Retinal pigment epithelial cell (primary cell): ENCODE measurements at regions not wholly inside any gene's neighbourhood (a gene's known extent, or its start where the extent isn't known, plus 50 kb on each side); places are given as distances from the start of the nearest gene placed in this dataset.

Source experiments
- DNase-seq: peaks from one replicate; pipeline ENCODE4 v3.0.0-alpha.2; 2010; ENCODE audit warnings: low read depth
- H3K4me3 ChIP-seq: 2 replicates; pipeline ENCODE4 v1.5.1; 2011; ENCODE audit warnings: mild to moderate bottlenecking, low read length, control low read depth, moderate library complexity
- CTCF ChIP-seq: conservative IDR thresholded peaks from 2 replicates; pipeline ENCODE4 v1.5.1; 2011; ENCODE audit warnings: low read depth, low read length, control low read depth, inconsistent platforms

DNA sequence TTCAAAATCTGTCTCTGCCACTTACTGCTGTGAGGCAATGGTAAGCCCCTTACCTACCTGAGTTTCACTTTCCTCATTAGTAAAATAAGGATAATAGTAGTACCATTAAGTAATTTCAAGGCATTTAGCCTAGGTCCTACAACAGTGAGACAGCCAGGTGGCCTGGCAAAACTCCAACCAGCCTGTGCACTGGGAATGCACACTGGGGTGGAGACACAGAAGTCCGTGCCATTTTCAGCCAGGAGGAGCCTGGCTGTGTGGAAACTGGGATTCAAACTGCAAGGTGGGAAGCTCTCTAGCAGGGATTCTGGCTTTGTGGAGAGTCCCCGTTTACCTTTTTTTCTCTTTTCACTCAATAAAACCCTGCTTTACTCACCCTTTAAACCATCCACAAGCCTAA lies 630.4 kb downstream of the PRELID2 start:
- no peak overlapping the region for H3K4me3 ChIP-seq
- no peak for TF ChIP-seq CTCF
- DNase-seq: no peak

DNA sequence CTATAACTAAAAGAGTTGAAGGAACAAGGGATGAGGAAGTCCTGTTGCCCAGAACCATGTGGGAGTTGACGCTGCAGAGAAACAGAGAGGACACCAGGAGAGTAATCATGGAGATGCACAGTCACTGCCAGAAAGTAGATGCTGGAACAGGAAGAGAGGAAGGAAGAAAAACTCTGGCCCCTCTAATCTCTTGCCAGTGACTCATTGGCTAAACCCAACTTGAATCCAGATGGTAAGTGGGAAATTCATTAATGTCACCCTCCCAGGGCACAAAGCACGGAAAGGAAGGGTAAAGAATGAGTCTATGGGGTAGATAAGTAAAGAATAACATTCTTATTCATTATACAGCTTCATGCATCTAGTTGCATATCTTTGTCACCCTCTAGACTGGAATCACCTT lies 631.9 kb downstream of the PRELID2 start:
- no peak overlapping the region for H3K4me3 ChIP-seq

DNA sequence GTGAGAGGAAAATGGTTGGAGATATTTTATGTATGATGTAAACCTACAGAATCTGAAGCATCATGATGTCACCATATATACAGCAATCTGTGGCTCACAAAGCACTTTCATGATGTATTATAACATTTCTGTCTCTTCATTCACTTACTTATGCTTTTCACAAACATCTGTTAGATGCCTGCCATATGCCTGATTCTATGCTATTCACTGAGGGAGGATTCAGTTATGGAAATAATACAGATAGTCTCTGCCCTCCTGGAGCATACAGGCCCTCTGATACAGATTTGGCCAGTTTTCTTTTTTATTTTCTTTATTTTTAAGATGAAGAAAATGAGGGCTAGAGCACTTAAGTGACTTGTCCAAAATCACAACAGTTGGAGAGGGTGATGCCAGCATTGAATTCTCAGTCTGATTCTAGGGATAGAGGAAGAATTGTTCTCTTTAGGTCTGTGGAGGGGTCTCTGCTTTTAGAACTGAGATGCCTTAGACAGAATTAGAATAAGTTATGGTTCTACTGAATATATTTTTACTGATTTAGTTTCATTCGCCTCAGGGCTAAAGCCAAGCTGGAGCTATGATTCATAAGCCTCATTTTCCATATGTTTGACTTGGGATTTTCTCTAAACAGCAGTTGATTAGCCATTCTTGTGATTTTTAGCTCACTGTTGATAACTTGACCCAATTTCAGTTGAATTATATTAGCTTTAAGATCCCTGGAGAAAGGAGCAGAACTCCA lies 636.4 kb downstream of the PRELID2 start:
- no peak for DNase-seq
- no peak for TF ChIP-seq CTCF
- H3K4me3 ChIP-seq: no peak overlapping the region

More for the DNA sequence above, 631.9 kb downstream of the PRELID2 start:
- DNase-seq: no peak
- TF ChIP-seq CTCF: no peak

- no peak overlapping the region for H3K4me3 ChIP-seq
- DNase-seq: no peak
- TF ChIP-seq CTCF: no peak
These were observed 645.4 kb downstream of the PRELID2 start for GRCh38 chr5:145189746-145190145.

DNA sequence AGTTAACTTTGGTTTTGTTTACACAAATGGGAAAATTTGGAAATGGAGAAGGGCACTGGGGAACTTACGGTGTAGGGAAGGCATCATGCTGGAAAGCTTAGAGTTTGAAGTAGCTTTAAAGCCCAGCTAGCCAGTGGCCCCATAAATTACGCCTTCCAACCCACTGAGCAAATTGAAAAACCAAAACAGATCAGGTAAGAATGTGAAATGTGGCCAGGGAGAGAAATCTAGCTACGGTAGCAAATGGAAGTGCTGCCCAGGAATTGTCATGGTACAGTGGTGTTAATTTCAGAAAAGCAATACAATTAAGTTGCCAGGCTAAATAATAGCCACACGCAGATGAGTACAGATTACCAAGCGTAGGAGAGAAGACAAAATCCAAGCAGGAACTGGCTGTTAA lies 654.8 kb downstream of the PRELID2 start:
- TF ChIP-seq CTCF: no peak
- no peak overlapping the region for H3K4me3 ChIP-seq
- DNase-seq: peak; percentile 36

GRCh38 chr5:145178641-145179523 lies 656.3 kb downstream of the PRELID2 start:
- DNase-seq: no peak
- H3K4me3 ChIP-seq: no peak overlapping the region
- TF ChIP-seq CTCF: no peak
